Liver (tissue), 7 donors: ENCODE measurements at regions not wholly inside any gene's neighbourhood (a gene's known extent, or its start where the extent isn't known, plus 50 kb on each side); places are given as distances from the start of the nearest gene placed in this dataset.

Experiments used
- DNase-seq: peaks from one replicate; pipeline ENCODE4 v3.0.0-alpha.2; 2017; ENCODE audit warnings: low spot score
- H3K27ac ChIP-seq, 2 donors: one replicate each; pipeline ENCODE4 v1.7.0; 2013; ENCODE audit warnings: inconsistent platforms in 2 of 2, low read length in 2 of 2, control low read depth in 1 of 2, low read depth in 1 of 2, mild to moderate bottlenecking in 1 of 2
- H3K27me3 ChIP-seq, 4 donors: one replicate each; pipeline versions ENCODE4 v1.6.1 to v1.7.0; 2013; ENCODE audit warnings: low read length in 3 of 4, inconsistent platforms in 1 of 4, mild to moderate bottlenecking in 1 of 4, moderate library complexity in 1 of 4; ENCODE audit not compliant: control insufficient read depth in 4 of 4, insufficient read depth in 4 of 4
- H3K36me3 ChIP-seq, 4 donors: one replicate each; pipeline versions ENCODE4 v1.6.1 to v1.7.0; 2013; ENCODE audit warnings: low read length in 3 of 4, mild to moderate bottlenecking in 3 of 4, low read depth in 1 of 4, moderate library complexity in 1 of 4; ENCODE audit not compliant: control insufficient read depth in 4 of 4, insufficient read depth in 3 of 4
- H3K4me1 ChIP-seq, 4 donors: one replicate each; pipeline versions ENCODE4 v1.6.1 to v1.7.0; 2013; ENCODE audit warnings: low read length in 3 of 4, mild to moderate bottlenecking in 3 of 4, moderate library complexity in 1 of 4; ENCODE audit not compliant: control insufficient read depth in 4 of 4, insufficient read depth in 4 of 4
- H3K4me3 ChIP-seq, 3 donors: one replicate each; pipeline versions ENCODE4 v1.6.1 to v1.7.0; 2013; ENCODE audit warnings: low read length in 3 of 3, control low read depth in 1 of 3, low read depth in 1 of 3, mild to moderate bottlenecking in 1 of 3
- H3K9ac ChIP-seq, 2 donors: one replicate each; pipeline ENCODE4 v1.7.0; 2013; ENCODE audit warnings: low read length in 2 of 2, mild to moderate bottlenecking in 2 of 2, moderate library complexity in 2 of 2, control low read depth in 1 of 2, low read depth in 1 of 2
- H3K9me3 ChIP-seq, 4 donors: one replicate each; pipeline versions ENCODE4 v1.6.1 to v1.7.0; 2013; ENCODE audit warnings: low read length in 3 of 4; ENCODE audit not compliant: control insufficient read depth in 4 of 4
- EGR1 ChIP-seq, 2 donors: IDR thresholded peaks; 2 replicates each; pipeline ENCODE4 v1.6.1; 2016 to 2018; ENCODE audit warnings: antibody characterized with exemption in 2 of 2, low read depth in 2 of 2
- HNF4A ChIP-seq, 2 donors: conservative IDR thresholded peaks; 2 replicates each; pipeline ENCODE4 v1.6.1; 2016; ENCODE audit warnings: antibody characterized with exemption in 2 of 2, mild to moderate bottlenecking in 2 of 2
- HNF4G ChIP-seq: IDR thresholded peaks from 2 replicates; pipeline ENCODE4 v1.6.1; 2016; ENCODE audit warnings: antibody characterized with exemption
- JUND ChIP-seq, 2 donors: IDR thresholded peaks; 2 replicates each; pipeline ENCODE4 v1.6.1; 2016; ENCODE audit warnings: antibody characterized with exemption in 2 of 2
- NR2F2 ChIP-seq: IDR thresholded peaks from 2 replicates; pipeline ENCODE4 v1.6.1; 2016; ENCODE audit warnings: antibody characterized with exemption
- RAD21 ChIP-seq, 2 donors: IDR thresholded peaks; 2 replicates each; pipeline ENCODE4 v1.6.1; 2016; ENCODE audit warnings: antibody characterized with exemption in 2 of 2, mild to moderate bottlenecking in 2 of 2
- RXRA ChIP-seq, 2 donors: IDR thresholded peaks; 2 replicates each; pipeline ENCODE4 v1.6.1; 2017 to 2018; ENCODE audit warnings: antibody characterized with exemption in 2 of 2, mild to moderate bottlenecking in 1 of 2
- SP1 ChIP-seq: IDR thresholded peaks from 2 replicates; pipeline ENCODE4 v1.6.1; 2018; ENCODE audit warnings: antibody characterized with exemption, mild to moderate bottlenecking
- TAF1 ChIP-seq: conservative IDR thresholded peaks from 2 replicates; pipeline ENCODE4 v1.6.1; 2016; ENCODE audit warnings: antibody characterized with exemption, mild to moderate bottlenecking
- YY1 ChIP-seq: IDR thresholded peaks from 2 replicates; pipeline ENCODE4 v1.6.1; 2016; ENCODE audit warnings: antibody characterized with exemption, mild to moderate bottlenecking
- ZBTB33 ChIP-seq: IDR thresholded peaks from 2 replicates; pipeline ENCODE4 v1.6.1; 2016; ENCODE audit warnings: antibody characterized with exemption
- WGBS: extraction: QIAGEN DNeasy Blood & Tissue Kit; methylation state at CpG from one replicate; pipeline ENCODE4 v1.1.7; 2013; 5-methylcytosine and 5-hydroxymethylcytosine counted together
- TF ChIP-seq, protein P1 (sequence below): IDR thresholded peaks from 2 replicates; pipeline ENCODE4 v1.6.1; 2016; ENCODE audit warnings: antibody characterized with exemption
- TF ChIP-seq, protein P2 (sequence below): IDR thresholded peaks from 2 replicates; pipeline ENCODE4 v1.6.1; 2016; ENCODE audit warnings: antibody characterized with exemption, mild to moderate bottlenecking
- TF ChIP-seq, protein P3 (sequence below): IDR thresholded peaks from 2 replicates; pipeline ENCODE4 v1.6.1; 2016; ENCODE audit warnings: antibody characterized with exemption
- donor health status: healthy.
- donor health status: healthy.
- donor health status: healthy.
- donor health status: healthy.

GRCh38 chr1:90402893-90403849, 313.9 kb downstream of the BARHL2 start:
- TF ChIP-seq, protein P1, sequence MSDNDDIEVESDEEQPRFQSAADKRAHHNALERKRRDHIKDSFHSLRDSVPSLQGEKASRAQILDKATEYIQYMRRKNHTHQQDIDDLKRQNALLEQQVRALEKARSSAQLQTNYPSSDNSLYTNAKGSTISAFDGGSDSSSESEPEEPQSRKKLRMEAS = no peak
- TF ChIP-seq JUND (IDR thresholded peaks at IDR 0.05) = no peak
- no peak for TF ChIP-seq SP1
- TF ChIP-seq, protein P2, sequence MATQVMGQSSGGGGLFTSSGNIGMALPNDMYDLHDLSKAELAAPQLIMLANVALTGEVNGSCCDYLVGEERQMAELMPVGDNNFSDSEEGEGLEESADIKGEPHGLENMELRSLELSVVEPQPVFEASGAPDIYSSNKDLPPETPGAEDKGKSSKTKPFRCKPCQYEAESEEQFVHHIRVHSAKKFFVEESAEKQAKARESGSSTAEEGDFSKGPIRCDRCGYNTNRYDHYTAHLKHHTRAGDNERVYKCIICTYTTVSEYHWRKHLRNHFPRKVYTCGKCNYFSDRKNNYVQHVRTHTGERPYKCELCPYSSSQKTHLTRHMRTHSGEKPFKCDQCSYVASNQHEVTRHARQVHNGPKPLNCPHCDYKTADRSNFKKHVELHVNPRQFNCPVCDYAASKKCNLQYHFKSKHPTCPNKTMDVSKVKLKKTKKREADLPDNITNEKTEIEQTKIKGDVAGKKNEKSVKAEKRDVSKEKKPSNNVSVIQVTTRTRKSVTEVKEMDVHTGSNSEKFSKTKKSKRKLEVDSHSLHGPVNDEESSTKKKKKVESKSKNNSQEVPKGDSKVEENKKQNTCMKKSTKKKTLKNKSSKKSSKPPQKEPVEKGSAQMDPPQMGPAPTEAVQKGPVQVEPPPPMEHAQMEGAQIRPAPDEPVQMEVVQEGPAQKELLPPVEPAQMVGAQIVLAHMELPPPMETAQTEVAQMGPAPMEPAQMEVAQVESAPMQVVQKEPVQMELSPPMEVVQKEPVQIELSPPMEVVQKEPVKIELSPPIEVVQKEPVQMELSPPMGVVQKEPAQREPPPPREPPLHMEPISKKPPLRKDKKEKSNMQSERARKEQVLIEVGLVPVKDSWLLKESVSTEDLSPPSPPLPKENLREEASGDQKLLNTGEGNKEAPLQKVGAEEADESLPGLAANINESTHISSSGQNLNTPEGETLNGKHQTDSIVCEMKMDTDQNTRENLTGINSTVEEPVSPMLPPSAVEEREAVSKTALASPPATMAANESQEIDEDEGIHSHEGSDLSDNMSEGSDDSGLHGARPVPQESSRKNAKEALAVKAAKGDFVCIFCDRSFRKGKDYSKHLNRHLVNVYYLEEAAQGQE = no peak
- Histone ChIP-seq H3K36me3 (no peaks in the 10 kb centered on the region), H3K27ac (no peak overlapping the region), H3K27me3 (no peaks in the 10 kb centered on the region), H3K9me3 (no peaks in the 10 kb centered on the region), H3K9ac (no peak overlapping the region), H3K4me1 (no peaks in the 10 kb centered on the region), H3K4me3 (no peak overlapping the region)
- DNase-seq = no peak
- WGBS = 85% methylated on average over 5 of the region's 5 CpGs

GRCh38 chr1:90400131-90400530, 317.0 kb downstream of the BARHL2 start:
- Histone ChIP-seq H3K27ac (no peak overlapping the region), H3K9me3 (no peaks in the 10 kb centered on the region), H3K4me1 (no peaks in the 10 kb centered on the region), H3K27me3 (no peaks in the 10 kb centered on the region), H3K36me3 (no peaks in the 10 kb centered on the region), H3K4me3 (no peak overlapping the region), H3K9ac (no peak overlapping the region)
- WGBS = 69% methylated on average over 2 of the region's 2 CpGs
- no peak for DNase-seq
- TF ChIP-seq RXRA (IDR thresholded peaks at IDR 0.05) = no peak
- TF ChIP-seq, protein P3, sequence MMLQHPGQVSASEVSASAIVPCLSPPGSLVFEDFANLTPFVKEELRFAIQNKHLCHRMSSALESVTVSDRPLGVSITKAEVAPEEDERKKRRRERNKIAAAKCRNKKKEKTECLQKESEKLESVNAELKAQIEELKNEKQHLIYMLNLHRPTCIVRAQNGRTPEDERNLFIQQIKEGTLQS = no peak
- TF ChIP-seq SP1 = no peak
- no peak for TF ChIP-seq HNF4G
- no peak for TF ChIP-seq RAD21 (IDR thresholded peaks at IDR 0.05)
- no peak for TF ChIP-seq YY1
- TF ChIP-seq HNF4A (conservative IDR thresholded peaks at IDR 0.05) = no peak
- TF ChIP-seq NR2F2 = no peak
- TF ChIP-seq EGR1 (IDR thresholded peaks at IDR 0.05; ENCODE audit: low read depth in 2 of 2) = no peak
- TF ChIP-seq TAF1 = no peak
- TF ChIP-seq ZBTB33 = no peak
